Naive thymus-derived CD4-positive, alpha-beta T cell (primary cell): ENCODE measurements at regions not wholly inside any gene's neighbourhood (a gene's known extent, or its start where the extent isn't known, plus 50 kb on each side); places are given as distances from the start of the nearest gene placed in this dataset.

ENCODE experiments used
- ATAC-seq: fragments of 150-1000 bp; cut with Tn5 transposase; 2 replicates; pipeline ENCODE4 v1.10.0; 2021; ENCODE audit warnings: mild to moderate bottlenecking, moderate library complexity
- CTCF ChIA-PET: fragments of 350-600 bp; sonication (Branson Sonifier 250); formaldehyde crosslinking; loops from one replicate; lab custom pipeline; 2021; ENCODE audit warnings: antibody characterized with exemption; lab: Charles Lee
- POLR2A ChIA-PET: fragments of 350-600 bp; sonication (Branson Sonifier 250); formaldehyde crosslinking; loops from one replicate; lab custom pipeline; 2021; ENCODE audit warnings: antibody characterized with exemption, inconsistent platforms; lab: Charles Lee
- DNase-seq, 9 donors: peaks; one replicate each; pipeline versions ENCODE4 v3.0.0 to v3.0.0-alpha.2; 2020 to 2022; ENCODE audit warnings: mixed read lengths in 1 of 9
- H3K27ac ChIP-seq: one replicate; pipeline ENCODE4 v1.7.0; 2013; ENCODE audit warnings: mild to moderate bottlenecking, low read depth, low read length, moderate library complexity
- H3K27me3 ChIP-seq, 2 donors: one replicate each; pipeline ENCODE4 v1.7.0; 2013; ENCODE audit warnings: low read length in 2 of 2, mild to moderate bottlenecking in 2 of 2, moderate library complexity in 2 of 2; ENCODE audit not compliant: control insufficient read depth in 2 of 2, insufficient read depth in 2 of 2
- H3K36me3 ChIP-seq, 3 experiments: 1 replicate in 2 of 3; 2 replicates in 1 of 3; pipeline ENCODE4 v1.7.0; 2013; ENCODE audit warnings: low read length in 3 of 3, mild to moderate bottlenecking in 3 of 3, moderate library complexity in 1 of 3; ENCODE audit not compliant: insufficient read depth in 3 of 3, control insufficient read depth in 2 of 3
- H3K4me1 ChIP-seq, 2 donors: one replicate each; pipeline ENCODE4 v1.7.0; 2013; ENCODE audit warnings: low read length in 2 of 2, mild to moderate bottlenecking in 2 of 2, moderate library complexity in 1 of 2; ENCODE audit not compliant: control insufficient read depth in 2 of 2, insufficient read depth in 2 of 2
- H3K4me3 ChIP-seq: 2 replicates; pipeline ENCODE4 v1.7.0; 2013; ENCODE audit warnings: mild to moderate bottlenecking, low read length
- H3K9me3 ChIP-seq, 3 experiments: 1 replicate in 2 of 3; 2 replicates in 1 of 3; pipeline ENCODE4 v1.7.0; 2013; ENCODE audit warnings: low read length in 3 of 3; ENCODE audit not compliant: control insufficient read depth in 2 of 3
- H3K27ac Mint-ChIP-seq, 9 donors: one replicate each; pipeline ENCODE4 v1.8.0; 2020 to 2022; ENCODE audit warnings: mixed read lengths in 9 of 9, mild to moderate bottlenecking in 8 of 9, moderate library complexity in 5 of 9, inconsistent platforms in 2 of 9
- H3K27me3 Mint-ChIP-seq, 5 donors: one replicate each; pipeline ENCODE4 v1.8.0; 2021 to 2022; ENCODE audit warnings: mixed read lengths in 5 of 5, mild to moderate bottlenecking in 1 of 5
- H3K36me3 Mint-ChIP-seq, 5 donors: one replicate each; pipeline ENCODE4 v1.8.0; 2020 to 2022; ENCODE audit warnings: mixed read lengths in 5 of 5, mild to moderate bottlenecking in 3 of 5, inconsistent platforms in 1 of 5
- H3K4me1 Mint-ChIP-seq, 7 donors: one replicate each; pipeline ENCODE4 v1.8.0; 2020 to 2022; ENCODE audit warnings: mixed read lengths in 7 of 7, mild to moderate bottlenecking in 3 of 7, inconsistent platforms in 1 of 7
- H3K4me3 Mint-ChIP-seq, 10 donors: one replicate each; pipeline ENCODE4 v1.8.0; 2020 to 2022; ENCODE audit warnings: mild to moderate bottlenecking in 10 of 10, mixed read lengths in 10 of 10, moderate library complexity in 6 of 10, inconsistent platforms in 2 of 10
- H3K9me3 Mint-ChIP-seq, 11 donors: one replicate each; pipeline ENCODE4 v1.8.0; 2020 to 2022; ENCODE audit warnings: mixed read lengths in 11 of 11, mild to moderate bottlenecking in 4 of 11, inconsistent platforms in 1 of 11, moderate library complexity in 1 of 11
- intact Hi-C, 2 donors: fragments of 100-400 bp; cut with micrococcal nuclease; formaldehyde crosslinking; loops; one replicate each; pipeline ENCODE4 v1.15.1; 2023

DNA sequence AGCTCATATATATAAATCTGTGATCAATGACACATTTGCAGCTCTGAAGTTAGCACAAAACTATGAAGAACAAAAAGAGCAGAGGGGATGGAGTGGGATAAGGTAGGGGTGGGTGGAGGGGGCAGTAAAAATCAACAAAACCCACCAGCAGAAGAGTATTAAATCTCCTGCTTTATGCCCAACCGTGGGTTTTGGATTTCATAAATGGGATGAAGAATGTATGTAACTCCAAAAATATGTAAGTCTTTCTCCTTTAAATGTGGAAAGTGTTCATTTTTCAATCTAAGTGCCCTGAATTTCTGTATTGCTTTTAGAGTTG lies 480.3 kb upstream of the MARCKS start:
- intact Hi-C loops = no loop called here
- H3K9me3 ChIP-seq = no peaks in the 10 kb centered on the region
- no peaks in the 10 kb centered on the region for H3K27me3 ChIP-seq
- Mint-ChIP-seq H3K36me3 (no peaks in the 10 kb centered on the region), H3K27ac (no peak overlapping the region), H3K27me3 (no peaks in the 10 kb centered on the region), H3K4me3 (no peak overlapping the region), H3K9me3 (peaks cover 0 to 3% (median 0%) of the 10 kb centered on the region in 11 donors), H3K4me1 (no peaks in the 10 kb centered on the region)
- DNase-seq = no peak
- ATAC-seq = no peak
- H3K27ac ChIP-seq = no peak overlapping the region
- CTCF ChIA-PET = interaction anchor here (0.7 kb wide), 1 partner anchor 60 kb away, joined by 3 read pairs; no protein-coding TSS in a partner anchor
- POLR2A ChIA-PET = no interaction called here
- no peaks in the 10 kb centered on the region for H3K36me3 ChIP-seq
- H3K4me1 ChIP-seq = no peaks in the 10 kb centered on the region
- no peak overlapping the region for H3K4me3 ChIP-seq

DNA sequence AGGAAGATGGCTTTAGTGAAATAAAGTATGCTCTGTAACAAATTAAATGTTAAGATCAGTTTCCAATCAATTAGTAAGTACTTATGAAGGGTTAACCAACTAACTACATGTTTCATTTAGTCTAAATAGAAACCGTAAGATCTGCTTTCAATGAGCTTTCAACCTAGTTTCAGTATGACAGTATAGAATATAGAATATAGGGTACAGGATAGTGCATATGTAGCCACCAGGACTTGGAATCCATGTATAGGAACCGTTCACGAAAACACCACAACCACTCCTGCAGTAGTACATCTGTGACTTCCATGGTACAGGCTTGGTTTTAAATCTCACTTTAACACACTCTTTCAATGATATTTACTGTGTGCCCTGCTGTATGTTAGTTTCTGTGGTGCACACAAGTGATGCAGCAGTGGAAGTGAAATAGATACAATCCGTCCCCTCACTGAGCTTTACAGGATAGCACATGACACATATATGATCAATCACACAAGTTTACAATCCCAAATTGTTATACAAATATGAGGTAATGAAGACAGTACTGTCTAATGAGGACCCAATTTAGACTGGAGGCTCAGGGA lies 479.7 kb upstream of the MARCKS start:
- H3K36me3 Mint-ChIP-seq = no peaks in the 10 kb centered on the region

DNA sequence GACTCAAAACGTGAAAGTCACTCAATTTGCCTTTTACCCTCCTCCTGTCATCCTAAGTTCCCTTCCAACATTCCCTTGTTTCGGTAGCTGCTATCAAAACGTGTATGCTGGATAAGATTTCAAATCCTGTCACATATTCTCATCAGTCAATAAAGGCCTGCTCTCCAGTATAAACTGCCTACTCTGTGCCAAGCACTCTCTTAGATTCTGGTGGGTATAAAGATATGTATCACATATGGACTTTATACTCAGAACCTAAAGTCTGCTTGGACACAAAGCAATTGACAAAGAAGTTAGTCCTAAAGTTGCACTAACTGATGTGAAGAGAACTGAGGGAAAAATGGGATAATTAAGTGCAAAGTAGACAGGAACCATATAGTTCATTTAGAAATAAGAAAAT lies 476.6 kb upstream of the MARCKS start:
- POLR2A ChIA-PET = no interaction called here
- ATAC-seq = no peak
- no peaks in the 10 kb centered on the region for H3K4me1 Mint-ChIP-seq
- H3K36me3 Mint-ChIP-seq = no peaks in the 10 kb centered on the region
- Histone ChIP-seq H3K27me3 (no peaks in the 10 kb centered on the region), H3K36me3 (no peaks in the 10 kb centered on the region), H3K9me3 (no peaks in the 10 kb centered on the region), H3K4me1 (no peaks in the 10 kb centered on the region), H3K27ac (no peak overlapping the region), H3K4me3 (no peak overlapping the region)
- H3K27me3 Mint-ChIP-seq = no peaks in the 10 kb centered on the region
- no peak overlapping the region for H3K4me3 Mint-ChIP-seq
- CTCF ChIA-PET = no interaction called here
- intact Hi-C loops = no loop called here
- DNase-seq = no peak
- H3K9me3 Mint-ChIP-seq = peaks cover 0 to 4% (median 0%) of the 10 kb centered on the region in 11 donors
- H3K27ac Mint-ChIP-seq = no peak overlapping the region

More for the DNA sequence above, 479.7 kb upstream of the MARCKS start:
- ChIA-PET CTCF (no interaction called here), POLR2A (no interaction called here)
- H3K4me3 ChIP-seq = no peak overlapping the region
- H3K27ac ChIP-seq = no peak overlapping the region
- H3K9me3 ChIP-seq = no peaks in the 10 kb centered on the region
- DNase-seq (no peak), ATAC-seq (no peak)
- Mint-ChIP-seq H3K9me3 (peaks cover 0 to 3% (median 0%) of the 10 kb centered on the region in 11 donors), H3K4me3 (no peak overlapping the region), H3K4me1 (no peaks in the 10 kb centered on the region), H3K27ac (no peak overlapping the region), H3K27me3 (no peaks in the 10 kb centered on the region)
- no peaks in the 10 kb centered on the region for H3K27me3 ChIP-seq
- intact Hi-C loops = no loop called here
- H3K4me1 ChIP-seq = no peaks in the 10 kb centered on the region
- no peaks in the 10 kb centered on the region for H3K36me3 ChIP-seq

DNA sequence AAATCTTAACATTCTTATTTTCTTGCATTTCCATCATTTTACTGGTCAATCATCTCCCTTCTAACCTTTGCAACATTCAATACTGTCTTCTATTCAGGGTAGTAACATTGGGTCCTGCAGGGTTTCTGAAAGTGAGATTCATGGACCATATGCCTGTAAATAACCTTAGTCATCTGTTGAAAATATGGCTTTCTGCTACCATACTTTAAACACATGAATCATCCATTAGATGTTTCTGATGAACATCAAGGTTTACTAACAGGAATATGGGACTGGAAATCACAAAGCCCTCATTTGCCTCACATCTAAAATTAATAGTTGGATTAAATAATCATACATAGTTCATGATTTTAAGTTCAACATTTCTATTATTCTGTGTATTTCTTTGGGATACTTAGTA lies 475.9 kb upstream of the MARCKS start:
- Histone ChIP-seq H3K36me3 (no peaks in the 10 kb centered on the region), H3K4me1 (no peaks in the 10 kb centered on the region), H3K4me3 (no peak overlapping the region), H3K9me3 (no peaks in the 10 kb centered on the region), H3K27ac (no peak overlapping the region), H3K27me3 (no peaks in the 10 kb centered on the region)
- Mint-ChIP-seq H3K4me1 (no peaks in the 10 kb centered on the region), H3K27ac (no peak overlapping the region), H3K4me3 (no peak overlapping the region), H3K36me3 (no peaks in the 10 kb centered on the region), H3K27me3 (no peaks in the 10 kb centered on the region), H3K9me3 (peaks cover 0 to 4% (median 0%) of the 10 kb centered on the region in 11 donors)
- DNase-seq = no peak
- ATAC-seq = no peak
- ChIA-PET CTCF (no interaction called here), POLR2A (no interaction called here)
- intact Hi-C loops = no loop called here

DNA sequence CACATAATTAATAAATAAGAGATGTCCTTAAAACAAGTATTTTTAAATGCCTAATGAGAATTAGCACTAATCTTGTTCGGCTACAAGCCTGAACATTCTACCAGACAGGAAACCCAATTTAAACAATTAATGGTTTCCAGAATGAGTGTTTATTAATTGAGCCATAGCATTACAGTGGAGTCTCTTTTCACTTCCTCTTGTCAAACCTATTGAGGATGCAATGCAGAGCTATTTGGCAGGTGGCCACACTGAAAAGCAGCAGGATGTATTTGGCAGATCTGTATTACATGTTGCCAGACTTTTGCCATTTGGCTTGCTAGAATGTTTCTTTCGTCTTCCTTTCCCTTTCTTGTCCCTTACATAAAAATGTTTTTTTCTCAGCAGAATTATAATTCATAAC lies 475.2 kb upstream of the MARCKS start:
- intact Hi-C loops = no loop called here
- H3K4me3 Mint-ChIP-seq = no peak overlapping the region
- H3K36me3 Mint-ChIP-seq = no peaks in the 10 kb centered on the region
- POLR2A ChIA-PET = no interaction called here
- H3K27ac ChIP-seq = no peak overlapping the region
- no peaks in the 10 kb centered on the region for H3K36me3 ChIP-seq
- H3K27me3 Mint-ChIP-seq = no peaks in the 10 kb centered on the region
- H3K4me3 ChIP-seq = no peak overlapping the region
- peaks cover 0 to 4% (median 0%) of the 10 kb centered on the region in 11 donors for H3K9me3 Mint-ChIP-seq
- H3K27me3 ChIP-seq = no peaks in the 10 kb centered on the region
- DNase-seq = no peak
- ATAC-seq = no peak
- CTCF ChIA-PET = no interaction called here
- H3K27ac Mint-ChIP-seq = no peak overlapping the region
- H3K9me3 ChIP-seq = no peaks in the 10 kb centered on the region
- no peaks in the 10 kb centered on the region for H3K4me1 Mint-ChIP-seq
- H3K4me1 ChIP-seq = no peaks in the 10 kb centered on the region

DNA sequence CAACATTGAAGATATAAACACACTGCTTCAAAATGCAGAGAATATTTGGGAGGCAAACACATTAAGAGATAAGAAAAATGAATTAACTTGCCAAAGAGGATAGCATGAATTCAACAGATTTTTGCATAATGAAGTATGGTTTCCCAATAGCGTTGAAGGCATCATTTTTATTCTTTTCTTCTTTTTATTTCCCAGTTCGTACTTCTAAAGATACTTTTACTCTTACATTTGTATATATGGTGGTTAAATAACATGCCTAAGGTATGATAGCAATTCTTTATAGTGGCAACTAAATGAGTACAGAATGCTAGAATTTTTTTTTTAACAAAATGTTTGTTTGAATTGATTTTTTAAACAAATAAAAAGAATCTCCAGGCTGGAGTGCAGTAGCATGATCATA lies 473.4 kb upstream of the MARCKS start:
- H3K36me3 ChIP-seq = no peaks in the 10 kb centered on the region
- no peak overlapping the region for H3K27ac ChIP-seq
- H3K4me3 ChIP-seq = no peak overlapping the region
- H3K27me3 ChIP-seq = no peaks in the 10 kb centered on the region
- no peak for DNase-seq
- Mint-ChIP-seq H3K9me3 (peaks cover 0 to 4% (median 0%) of the 10 kb centered on the region in 11 donors), H3K4me1 (no peaks in the 10 kb centered on the region), H3K36me3 (no peaks in the 10 kb centered on the region), H3K4me3 (no peak overlapping the region), H3K27ac (no peak overlapping the region), H3K27me3 (no peaks in the 10 kb centered on the region)
- intact Hi-C loops = no loop called here
- H3K4me1 ChIP-seq = no peaks in the 10 kb centered on the region
- ChIA-PET POLR2A (no interaction called here), CTCF (no interaction called here)
- no peak for ATAC-seq
- H3K9me3 ChIP-seq = no peaks in the 10 kb centered on the region

DNA sequence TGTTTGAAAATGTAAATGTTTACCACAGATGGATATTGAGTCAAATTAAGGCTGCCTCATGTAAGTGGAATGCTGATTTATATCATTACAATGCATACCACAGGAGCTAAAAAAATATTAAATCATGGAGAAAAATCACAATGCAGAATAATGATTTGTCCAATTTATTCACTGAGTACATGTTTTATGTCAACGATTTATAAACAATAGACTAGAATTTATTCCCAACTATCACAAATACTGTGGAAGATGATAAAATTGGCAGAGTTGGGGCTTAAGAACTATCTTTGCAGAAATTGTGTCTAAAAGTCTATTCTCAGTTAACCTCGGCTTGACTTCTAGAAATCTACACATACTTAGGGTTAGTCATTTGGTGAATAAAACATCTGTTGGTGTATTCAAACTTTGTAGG lies 472.1 kb upstream of the MARCKS start:
- H3K4me1 ChIP-seq = no peaks in the 10 kb centered on the region
- Mint-ChIP-seq H3K4me1 (no peaks in the 10 kb centered on the region), H3K9me3 (peaks cover 0 to 4% (median 0%) of the 10 kb centered on the region in 11 donors), H3K27ac (no peak overlapping the region), H3K36me3 (no peaks in the 10 kb centered on the region), H3K4me3 (no peak overlapping the region), H3K27me3 (no peaks in the 10 kb centered on the region)
- H3K9me3 ChIP-seq = no peaks in the 10 kb centered on the region
- H3K36me3 ChIP-seq = no peaks in the 10 kb centered on the region
- intact Hi-C loops = no loop called here
- no peak for ATAC-seq
- no peak overlapping the region for H3K27ac ChIP-seq
- ChIA-PET POLR2A (no interaction called here), CTCF (no interaction called here)
- no peaks in the 10 kb centered on the region for H3K27me3 ChIP-seq
- H3K4me3 ChIP-seq = no peak overlapping the region
- DNase-seq = no peak
